HepG2 (cell line): ENCODE measurements at regions not wholly inside any gene's neighbourhood (a gene's known extent, or its start where the extent isn't known, plus 50 kb on each side); places are given as distances from the start of the nearest gene placed in this dataset.

Source experiments
- BCLAF1 ChIP-seq: fragments of 450-650 bp; IDR thresholded peaks from 2 replicates; pipeline ENCODE4 v1.6.1; 2017; ENCODE audit warnings: mild to moderate bottlenecking
- CC2D1A ChIP-seq: sonication (generic); formaldehyde crosslinking; IDR thresholded peaks from 2 replicates; pipeline ENCODE4 v1.8.1; 2023; ENCODE audit warnings: mild to moderate bottlenecking, missing genetic modification reagents
- CTCF ChIP-seq: sonication (generic); formaldehyde crosslinking; IDR thresholded peaks from 2 replicates; pipeline ENCODE4 v1.5.0; 2020; ENCODE audit warnings: mild to moderate bottlenecking, missing genetic modification reagents, moderate library complexity
- HMG20B ChIP-seq: conservative IDR thresholded peaks from 2 replicates; pipeline ENCODE4 v1.6.1; 2016; ENCODE audit warnings: missing genetic modification reagents, missing compliant biosample characterization
- KLF13 ChIP-seq: sonication (generic); formaldehyde crosslinking; IDR thresholded peaks from 2 replicates; pipeline ENCODE4 v1.4.0; 2020; ENCODE audit warnings: mild to moderate bottlenecking, missing genetic modification reagents
- POLR2A ChIP-seq, 2 experiments: IDR thresholded peaks; 2 replicates each; pipeline ENCODE4 v1.6.1; 2011; ENCODE audit warnings: low read depth in 2 of 2, low read length in 2 of 2, mild to moderate bottlenecking in 1 of 2, moderate library complexity in 1 of 2; ENCODE audit not compliant: insufficient read depth in 1 of 2
- SIN3A ChIP-seq: IDR thresholded peaks from 2 replicates; pipeline ENCODE4 v1.6.1; 2011; ENCODE audit warnings: low read depth, mild to moderate bottlenecking, control low read depth, low read length, borderline replicate concordance
- SYNCRIP ChIP-seq: fragments of 200-400 bp; formaldehyde crosslinking; IDR thresholded peaks from 2 replicates; pipeline ENCODE4 v1.6.1; 2018; ENCODE audit warnings: mild to moderate bottlenecking, low read depth, low read length; ENCODE audit not compliant: insufficient read depth
- TCF7L2 ChIP-seq: IDR thresholded peaks from 2 replicates; pipeline ENCODE4 v1.6.1; 2011; ENCODE audit warnings: mild to moderate bottlenecking, low read depth, low read length, moderate library complexity

GRCh38 chr13:102510072-102510471 is 86.7 kb upstream of the TPP2 start:
- no peak for TF ChIP-seq SIN3A
- no peak for TF ChIP-seq KLF13 (CRISPR knock-in tag)
- TF ChIP-seq CTCF: no peak
- no peak for TF ChIP-seq HMG20B
- TF ChIP-seq CC2D1A: no peak
- TF ChIP-seq TCF7L2: no peak
- TF ChIP-seq BCLAF1: no peak
- TF ChIP-seq POLR2A (IDR thresholded peaks at IDR 0.05; ENCODE audit: insufficient read depth in 1 of 2, low read depth in 2 of 2, low read length in 2 of 2): no peak
- TF ChIP-seq SYNCRIP: no peak
